OCI-LY7 (cell line): ENCODE measurements at regions not wholly inside any gene's neighbourhood (a gene's known extent, or its start where the extent isn't known, plus 50 kb on each side); places are given as distances from the start of the nearest gene placed in this dataset.

Experiments
- BruUV-seq: library from RNA; stranded (reverse); fragments of 400-500 nt; replicated peaks from 2 replicates; lab custom pipeline; 2021; lab: Mats Ljungman, UMichigan
- CTCF ChIA-PET: fragments of 300-600 bp; sonication (Branson Sonifier 250); formaldehyde crosslinking; loops from one replicate; lab custom pipeline; 2022; ENCODE audit warnings: antibody characterized with exemption; ENCODE audit not compliant: unreplicated experiment; lab: Charles Lee
- POLR2A ChIA-PET: fragments of 300-600 bp; sonication (Branson Sonifier 250); formaldehyde crosslinking; loops from one replicate; lab custom pipeline; 2022; ENCODE audit warnings: antibody characterized with exemption; lab: Charles Lee
- DNase-seq: peaks from one replicate; pipeline ENCODE4 v3.0.0-alpha.2; 2015; ENCODE audit warnings: low spot score
- H2AFZ ChIP-seq: fragments of 200-600 bp; sonication (generic), shearing (Covaris generic); 2 replicates; pipeline ENCODE4 v1.6.1; 2014; ENCODE audit warnings: mild to moderate bottlenecking, antibody characterized with exemption, low read length, moderate library complexity
- H3K27ac ChIP-seq: fragments of 200-600 bp; sonication (generic); 2 replicates; pipeline ENCODE4 v1.5.1; 2014; ENCODE audit warnings: mixed run types, low read depth, mild to moderate bottlenecking, moderate library complexity, low read length, inconsistent platforms; ENCODE audit not compliant: poor library complexity, severe bottlenecking
- H3K36me3 ChIP-seq: fragments of 200-600 bp; sonication (generic); 2 replicates; pipeline ENCODE4 v1.6.1; 2014; ENCODE audit warnings: mild to moderate bottlenecking, antibody characterized with exemption, low read length, moderate library complexity, mixed read lengths; ENCODE audit not compliant: insufficient read depth
- H3K4me1 ChIP-seq: fragments of 200-600 bp; sonication (generic); 2 replicates; pipeline ENCODE4 v1.5.1; 2014; ENCODE audit warnings: mild to moderate bottlenecking, low read length; ENCODE audit not compliant: insufficient read depth, poor library complexity, severe bottlenecking
- H3K4me2 ChIP-seq: fragments of 200-600 bp; sonication (generic); 2 replicates; pipeline ENCODE4 v1.6.1; 2014; ENCODE audit warnings: mild to moderate bottlenecking, low read length
- H3K4me3 ChIP-seq: fragments of 200-600 bp; sonication (generic); 2 replicates; pipeline ENCODE4 v1.5.1; 2014; ENCODE audit warnings: mild to moderate bottlenecking, low read depth, low read length; ENCODE audit not compliant: poor library complexity, severe bottlenecking
- H3K79me2 ChIP-seq: fragments of 200-600 bp; sonication (generic); 2 replicates; pipeline ENCODE4 v1.6.1; 2016; ENCODE audit warnings: low read depth, mild to moderate bottlenecking, low read length, moderate library complexity, mixed read lengths; ENCODE audit not compliant: insufficient read depth
- H3K9me2 ChIP-seq: fragments of 200-600 bp; sonication (generic); 2 replicates; pipeline ENCODE4 v1.6.1; 2016; ENCODE audit warnings: mild to moderate bottlenecking, low read length, mixed read lengths; ENCODE audit not compliant: insufficient read depth
- H3K9me3 ChIP-seq: fragments of 200-600 bp; sonication (generic); 2 replicates; pipeline ENCODE4 v1.6.1; 2014; ENCODE audit warnings: mild to moderate bottlenecking, mixed run types, low read length, mixed read lengths
- H4K20me1 ChIP-seq: fragments of 200-600 bp; sonication (generic); 2 replicates; pipeline ENCODE4 v1.6.1; 2014; ENCODE audit warnings: mild to moderate bottlenecking, antibody characterized with exemption, low read length, moderate library complexity, mixed read lengths; ENCODE audit not compliant: insufficient read depth
- CTCF ChIP-seq: fragments of 200-600 bp; sonication (generic); conservative IDR thresholded peaks from 2 replicates; pipeline ENCODE4 v1.5.1; 2014; ENCODE audit warnings: mild to moderate bottlenecking, antibody characterized with exemption, low read length, moderate library complexity, mixed read lengths
- EZH2phosphoT487 ChIP-seq: fragments of 200-600 bp; sonication (generic); IDR thresholded peaks from 2 replicates; pipeline ENCODE4 v1.6.1; 2018; ENCODE audit warnings: low read depth, borderline replicate concordance, mild to moderate bottlenecking, mixed run types, antibody characterized with exemption, low read length, moderate library complexity, mixed read lengths
- intact Hi-C: fragments of 100-400 bp; cut with micrococcal nuclease; formaldehyde crosslinking; loops from one replicate; pipeline ENCODE4 v1.10.0; 2022; ENCODE audit not compliant: unreplicated experiment

DNA sequence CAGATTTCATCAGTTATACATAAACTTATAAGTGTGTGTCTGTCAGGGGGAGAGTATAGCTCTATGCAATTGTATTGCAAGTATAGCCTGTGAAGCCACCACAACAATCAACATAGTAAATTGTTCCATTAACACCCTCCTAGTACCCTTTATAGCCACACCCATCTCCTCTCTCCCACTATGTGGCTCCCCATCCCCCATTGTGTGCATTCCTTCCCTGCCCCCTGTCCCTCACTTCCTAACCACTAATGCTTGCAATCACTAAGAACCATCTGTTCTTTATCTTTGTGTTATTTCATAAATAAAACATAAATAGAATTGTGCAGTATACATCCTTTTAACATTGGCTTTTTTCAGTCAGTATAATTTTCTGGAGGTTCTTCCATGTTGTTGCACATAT lies 83.1 kb upstream of the SLC5A12 start:
- no peaks in the 10 kb centered on the region for H3K9me3 ChIP-seq
- DNase-seq: no peak
- H4K20me1 ChIP-seq: no peaks in the 10 kb centered on the region
- H3K4me3 ChIP-seq: no peak overlapping the region
- intact Hi-C loops: no loop called here
- H3K79me2 ChIP-seq: no peaks in the 10 kb centered on the region
- ChIA-PET POLR2A (no interaction called here), CTCF (no interaction called here)
- no peaks in the 10 kb centered on the region; the same call in 1 of the 2 replicates for H3K9me2 ChIP-seq
- H2AFZ ChIP-seq: no peak overlapping the region
- no peak overlapping the region for H3K4me2 ChIP-seq
- TF ChIP-seq CTCF (no peak), EZH2phosphoT487 (no peak)
- no peak overlapping the region for H3K27ac ChIP-seq
- no peaks in the 10 kb centered on the region for H3K4me1 ChIP-seq
- BruUV-seq: no TSS peak
- no peaks in the 10 kb centered on the region for H3K36me3 ChIP-seq

DNA sequence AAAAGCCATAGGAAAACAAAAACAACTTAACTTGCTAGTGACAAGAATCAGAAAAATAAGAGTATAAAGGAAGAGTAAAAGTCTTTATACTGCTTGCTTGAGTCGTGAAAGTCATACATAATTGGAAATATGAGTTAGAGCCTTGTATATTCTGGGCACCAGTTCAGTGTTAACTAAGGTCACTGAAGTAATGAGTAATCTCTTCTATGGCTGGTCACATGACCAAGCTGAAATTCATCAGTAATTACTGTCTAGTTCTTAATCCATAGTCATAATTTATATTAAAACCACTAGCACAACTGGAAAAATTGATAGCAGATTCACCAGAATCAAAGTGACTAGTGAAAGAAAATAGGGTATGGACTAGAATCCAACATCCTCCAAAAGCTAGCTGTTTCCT lies 84.4 kb upstream of the SLC5A12 start:
- intact Hi-C loops: no loop called here
- no peak overlapping the region for H3K4me3 ChIP-seq
- H3K36me3 ChIP-seq: no peaks in the 10 kb centered on the region
- no peak overlapping the region for H2AFZ ChIP-seq
- TF ChIP-seq CTCF: no peak
- no peak overlapping the region for H3K4me2 ChIP-seq
- ChIA-PET CTCF (no interaction called here), POLR2A (interaction anchor here (0.5 kb wide), 1 partner anchor 1810 kb away, joined by 5 read pairs; no protein-coding TSS in a partner anchor)
- no peaks in the 10 kb centered on the region for H3K79me2 ChIP-seq
- H3K27ac ChIP-seq: no peak overlapping the region
- BruUV-seq: no TSS peak
- H4K20me1 ChIP-seq: no peaks in the 10 kb centered on the region
- no peaks in the 10 kb centered on the region for H3K4me1 ChIP-seq
- H3K9me2 ChIP-seq: no peaks in the 10 kb centered on the region; the same call in 1 of the 2 replicates
- H3K9me3 ChIP-seq: 0 out of 2 replicates have a peak, but pooled peaks cover 4% of the 10 kb centered on the region
- no peak for DNase-seq

DNA sequence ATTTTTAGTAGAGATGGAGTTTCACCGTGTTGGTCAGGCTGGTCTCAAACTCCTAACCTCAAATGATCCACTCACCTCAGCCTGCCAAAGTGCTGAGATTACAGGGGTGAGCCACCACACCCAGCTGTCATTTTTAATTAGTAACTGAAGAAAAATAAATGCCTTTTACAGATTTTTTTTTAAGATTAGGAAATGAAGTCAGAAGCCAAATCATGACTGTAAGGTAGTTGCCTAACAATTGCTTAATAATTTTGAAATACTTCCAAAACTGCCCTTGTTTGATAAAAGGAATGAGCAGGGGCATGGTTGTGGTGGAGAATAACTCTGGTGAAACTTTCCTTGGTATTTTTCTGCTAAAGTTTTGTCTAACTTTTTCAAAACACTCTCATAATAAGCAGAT lies 98.9 kb upstream of the SLC5A12 start:
- no peaks in the 10 kb centered on the region for H4K20me1 ChIP-seq
- H3K27ac ChIP-seq: no peak overlapping the region
- no peak for DNase-seq
- POLR2A ChIA-PET: interaction anchor here (1.5 kb wide), 1 partner anchor 8 kb away, joined by 5 read pairs; no protein-coding TSS in a partner anchor
- CTCF ChIA-PET: no interaction called here
- BruUV-seq: no TSS peak
- H3K36me3 ChIP-seq: no peaks in the 10 kb centered on the region
- peaks cover 23% of the 10 kb centered on the region; the same call in 1 of the 2 replicates for H3K9me3 ChIP-seq
- no peak overlapping the region for H2AFZ ChIP-seq
- no peak overlapping the region for H3K4me2 ChIP-seq
- intact Hi-C loops: no loop called here
- no peaks in the 10 kb centered on the region for H3K79me2 ChIP-seq
- no peaks in the 10 kb centered on the region for H3K4me1 ChIP-seq
- TF ChIP-seq CTCF (no peak), EZH2phosphoT487 (no peak)
- H3K4me3 ChIP-seq: no peak overlapping the region
- H3K9me2 ChIP-seq: no peaks in the 10 kb centered on the region
